Transverse colon (tissue), 4 donors: ENCODE measurements at regions not wholly inside any gene's neighbourhood (a gene's known extent, or its start where the extent isn't known, plus 50 kb on each side); places are given as distances from the start of the nearest gene placed in this dataset.

ENCODE experiments used
- DNase-seq: peaks from one replicate; pipeline ENCODE4 v3.0.0-alpha.2; 2019
- H3K27ac ChIP-seq, 4 donors: fragments of 200-600 bp; sonication (generic); 2 replicates each; pipeline ENCODE4 v1.5.1; 2016 to 2018; ENCODE audit warnings: inconsistent platforms in 4 of 4
- H3K27me3 ChIP-seq: fragments of 200-600 bp; sonication (generic); 2 replicates; pipeline ENCODE4 v1.5.1; 2017; ENCODE audit warnings: inconsistent platforms
- H3K36me3 ChIP-seq, 4 donors: fragments of 200-600 bp; sonication (generic); 2 replicates each; pipeline ENCODE4 v1.5.1; 2017 to 2019; ENCODE audit warnings: inconsistent platforms in 4 of 4
- H3K4me1 ChIP-seq, 4 donors: fragments of 200-600 bp; sonication (generic); 2 replicates each; pipeline ENCODE4 v1.5.1; 2017 to 2020; ENCODE audit warnings: inconsistent platforms in 4 of 4
- H3K4me3 ChIP-seq, 4 donors: fragments of 200-600 bp; sonication (generic); 1 replicate in 1 of 4; 2 replicates in 3 of 4; pipeline versions ENCODE4 v1.5.1 to v1.6.1; 2017 to 2019; ENCODE audit warnings: inconsistent platforms in 4 of 4
- H3K9me3 ChIP-seq, 2 donors: fragments of 200-600 bp; sonication (generic); 2 replicates each; pipeline ENCODE4 v1.5.1; 2017 to 2019; ENCODE audit warnings: inconsistent platforms in 2 of 2
- EP300 ChIP-seq: sonication (generic); formaldehyde crosslinking; IDR thresholded peaks from one replicate; pipeline ENCODE4 v1.6.1; 2017; ENCODE audit warnings: antibody characterized with exemption, low read depth
- POLR2A ChIP-seq: fragments of 450-650 bp; IDR thresholded peaks from one replicate; pipeline ENCODE4 v1.6.1; 2016; ENCODE audit warnings: antibody characterized with exemption, mild to moderate bottlenecking, moderate library complexity
- POLR2AphosphoS5 ChIP-seq, 3 donors: sonication (generic); formaldehyde crosslinking; IDR thresholded peaks; one replicate each; pipeline ENCODE4 v1.6.1; 2016; ENCODE audit warnings: antibody characterized with exemption in 3 of 3
- whole genome bisulfite sequencing, 2 donors: methylation state at CpG; one replicate each; pipeline ENCODE4 v1.1.5; 2018; ENCODE audit warnings: low coverage in 1 of 2; 5-methylcytosine and 5-hydroxymethylcytosine counted together
- in situ Hi-C, 4 donors: fragments of 200-750 bp; cut with MboI; loops; one replicate each; pipeline versions ENCODE4 v1.15.0 to v1.15.1; 2017; ENCODE audit warnings: low sequenced_read_pairs in 3 of 4, low pct_ligation_motif_present in 1 of 4, low pct_unique_long_range_greater_than_20kb in 1 of 4
- intact Hi-C: fragments of 100-400 bp; cut with DNase I; formaldehyde crosslinking; loops from one replicate; pipeline ENCODE4 v1.15.1; 2023; ENCODE audit warnings: low total_unique reads
- TF ChIP-seq, protein P1 (sequence below), 5 experiments: fragments of 200-600 bp in 3 of 5; fragments of 450-650 bp in 2 of 5; sonication (generic) in 3 of 5; IDR thresholded peaks; 1 replicate in 2 of 5; 2 replicates in 3 of 5; pipeline ENCODE4 v1.5.1; 2016 to 2017; ENCODE audit warnings: antibody characterized with exemption in 5 of 5, inconsistent platforms in 3 of 5, mild to moderate bottlenecking in 2 of 5, moderate library complexity in 1 of 5

DNA sequence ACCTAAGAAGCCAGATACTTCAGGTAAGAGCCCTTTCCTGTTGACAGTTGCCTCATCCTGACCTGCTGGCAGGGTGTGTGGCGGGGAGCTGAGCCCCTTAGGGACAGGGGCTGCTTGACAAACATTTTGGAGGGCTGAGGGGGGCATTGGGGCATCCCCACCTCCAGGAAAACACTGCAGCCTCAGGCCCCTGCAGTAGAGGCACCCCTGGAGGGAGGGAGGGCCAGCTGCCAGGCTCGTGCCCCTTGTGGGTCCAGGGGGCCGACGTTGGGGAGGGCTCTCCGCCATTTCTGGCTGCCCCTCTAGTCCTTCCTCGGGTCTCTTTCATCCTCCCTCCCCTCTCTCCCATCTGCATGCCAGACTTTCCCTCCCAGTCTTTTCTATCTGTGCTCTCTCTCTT, 177.3 kb downstream of the RPS24 start:
- no peaks in the 10 kb centered on the region for H3K27me3 ChIP-seq
- peaks cover 8 to 18% (median 10%) of the 10 kb centered on the region in 4 donors for H3K4me1 ChIP-seq
- TF ChIP-seq POLR2AphosphoS5 (IDR thresholded peaks at IDR 0.05), result no peak
- TF ChIP-seq, protein P1, sequence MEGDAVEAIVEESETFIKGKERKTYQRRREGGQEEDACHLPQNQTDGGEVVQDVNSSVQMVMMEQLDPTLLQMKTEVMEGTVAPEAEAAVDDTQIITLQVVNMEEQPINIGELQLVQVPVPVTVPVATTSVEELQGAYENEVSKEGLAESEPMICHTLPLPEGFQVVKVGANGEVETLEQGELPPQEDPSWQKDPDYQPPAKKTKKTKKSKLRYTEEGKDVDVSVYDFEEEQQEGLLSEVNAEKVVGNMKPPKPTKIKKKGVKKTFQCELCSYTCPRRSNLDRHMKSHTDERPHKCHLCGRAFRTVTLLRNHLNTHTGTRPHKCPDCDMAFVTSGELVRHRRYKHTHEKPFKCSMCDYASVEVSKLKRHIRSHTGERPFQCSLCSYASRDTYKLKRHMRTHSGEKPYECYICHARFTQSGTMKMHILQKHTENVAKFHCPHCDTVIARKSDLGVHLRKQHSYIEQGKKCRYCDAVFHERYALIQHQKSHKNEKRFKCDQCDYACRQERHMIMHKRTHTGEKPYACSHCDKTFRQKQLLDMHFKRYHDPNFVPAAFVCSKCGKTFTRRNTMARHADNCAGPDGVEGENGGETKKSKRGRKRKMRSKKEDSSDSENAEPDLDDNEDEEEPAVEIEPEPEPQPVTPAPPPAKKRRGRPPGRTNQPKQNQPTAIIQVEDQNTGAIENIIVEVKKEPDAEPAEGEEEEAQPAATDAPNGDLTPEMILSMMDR (IDR thresholded peaks at IDR 0.05), result no peak
- no peak for TF ChIP-seq EP300
- no peak for TF ChIP-seq POLR2A
- no peaks in the 10 kb centered on the region for H3K36me3 ChIP-seq
- whole genome bisulfite sequencing, 2 donors, result 85% methylated on average over 6 of the region's 6 CpGs; no CpG with 5 or more reads in 1 of the 2 donors
- DNase-seq, result no peak
- no peaks in the 10 kb centered on the region for H3K9me3 ChIP-seq
- H3K4me3 ChIP-seq, result no peak overlapping the region
- intact Hi-C loops (loop anchor here (5.0 to 10.0 kb wide), 3 partner anchors 444 to 991 kb away; no protein-coding TSS in a partner anchor), in situ Hi-C loops (loop anchor here in 1 of 4 donors (25.0 kb wide), 1 partner anchor 1001 kb away; no protein-coding TSS in a partner anchor)
- H3K27ac ChIP-seq, result no peak overlapping the region

DNA sequence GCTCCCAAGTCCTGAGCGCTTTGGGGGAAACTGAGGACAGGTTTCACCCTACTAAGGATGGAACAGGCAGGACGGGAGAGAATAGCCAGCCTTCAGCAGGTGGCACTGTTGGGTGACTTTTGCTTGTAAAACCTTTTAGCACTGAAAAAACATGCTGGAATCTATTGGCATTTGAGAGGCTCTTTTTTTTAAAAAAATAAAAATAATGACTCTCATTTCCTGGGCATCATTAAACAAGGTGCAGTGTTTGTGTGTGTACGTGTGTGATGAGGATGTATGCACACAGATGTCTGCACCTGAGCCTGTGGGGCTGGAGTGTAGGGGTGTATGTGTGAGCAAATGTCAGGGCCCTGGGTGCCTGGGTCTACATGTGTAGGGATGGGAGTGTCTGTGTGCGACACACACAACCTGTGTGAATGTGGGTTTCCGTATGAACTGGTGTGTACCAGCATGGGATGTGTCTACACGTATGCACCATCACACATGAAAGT, 177.9 kb downstream of the RPS24 start:
- in situ Hi-C loops, result loop anchor here in 1 of 4 donors (25.0 kb wide), 1 partner anchor 1001 kb away; no protein-coding TSS in a partner anchor
- Histone ChIP-seq H3K36me3 (no peaks in the 10 kb centered on the region), H3K4me1 (peaks cover 10 to 22% (median 12%) of the 10 kb centered on the region in 4 donors), H3K27me3 (no peaks in the 10 kb centered on the region), H3K27ac (peak overlapping the region in 1 of 4 donors; percentile 2), H3K9me3 (no peaks in the 10 kb centered on the region), H3K4me3 (no peak overlapping the region)
- no peak for TF ChIP-seq POLR2AphosphoS5 (IDR thresholded peaks at IDR 0.05)
- TF ChIP-seq, protein P1 (IDR thresholded peaks at IDR 0.05), result peak; percentile 31 to 39 (median 34)
- no peak for TF ChIP-seq POLR2A
- intact Hi-C loops, result loop anchor here (5.0 to 10.0 kb wide), 3 partner anchors 443 to 991 kb away; no protein-coding TSS in a partner anchor
- 8 to 62% methylated on average over 2 to 6 of the region's 6 CpGs for WGBS, 2 donors
- DNase-seq, result no peak

DNA sequence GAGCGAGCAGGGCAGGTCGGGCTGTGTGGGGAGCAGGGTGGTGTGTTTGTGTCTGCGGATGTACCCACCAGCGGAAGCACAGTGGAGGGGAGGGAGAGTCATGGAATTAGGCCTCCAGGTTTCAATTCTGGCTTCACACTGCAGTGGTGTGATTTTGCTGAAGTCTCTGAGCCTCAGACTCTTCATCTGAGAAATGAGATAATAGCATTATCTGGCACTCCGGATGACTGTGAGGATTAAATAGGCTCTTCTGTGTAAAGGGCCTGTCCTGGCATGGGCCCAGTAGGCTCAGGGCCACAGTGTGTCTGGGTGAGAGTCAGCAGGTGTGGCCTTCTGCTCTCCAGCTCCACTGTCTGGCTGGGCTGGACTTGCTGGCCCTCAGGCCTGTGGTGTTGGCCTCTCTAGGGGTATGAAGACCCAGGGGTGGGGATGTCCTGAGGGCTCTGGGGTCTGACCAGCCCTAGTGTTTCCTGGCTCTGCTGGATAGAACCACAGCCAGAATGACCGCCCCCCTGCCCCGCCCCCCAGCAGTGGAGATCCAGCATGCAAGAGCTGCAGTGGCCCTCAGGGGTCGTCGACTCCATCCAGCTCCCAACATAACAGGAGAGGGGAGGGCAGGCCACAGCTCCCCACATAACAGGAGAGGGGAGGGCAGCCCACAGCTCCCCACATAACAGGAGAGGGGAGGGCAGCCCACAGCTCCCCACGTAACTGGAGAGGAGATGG, 178.6 kb downstream of the RPS24 start:
- no peaks in the 10 kb centered on the region for H3K27me3 ChIP-seq
- H3K27ac ChIP-seq, result peak overlapping the region in 1 of 4 donors; percentile 2
- no peak overlapping the region for H3K4me3 ChIP-seq
- H3K4me1 ChIP-seq, result peaks cover 10 to 21% (median 12%) of the 10 kb centered on the region in 4 donors
- intact Hi-C loops, result loop anchor here (5.0 to 10.0 kb wide), 3 partner anchors 443 to 990 kb away; no protein-coding TSS in a partner anchor
- in situ Hi-C loops, result loop anchor here in 1 of 4 donors (25.0 kb wide), 1 partner anchor 1000 kb away; no protein-coding TSS in a partner anchor
- DNase-seq, result no peak
- no peaks in the 10 kb centered on the region for H3K9me3 ChIP-seq
- no peaks in the 10 kb centered on the region for H3K36me3 ChIP-seq
- WGBS, 2 donors, result 65 to 67% methylated on average over 3 to 6 of the region's 10 CpGs
- no peak for TF ChIP-seq EP300
- TF ChIP-seq POLR2AphosphoS5 (IDR thresholded peaks at IDR 0.05), result no peak
- TF ChIP-seq POLR2A, result no peak
- TF ChIP-seq, protein P1 (IDR thresholded peaks at IDR 0.05), result no peak

DNA sequence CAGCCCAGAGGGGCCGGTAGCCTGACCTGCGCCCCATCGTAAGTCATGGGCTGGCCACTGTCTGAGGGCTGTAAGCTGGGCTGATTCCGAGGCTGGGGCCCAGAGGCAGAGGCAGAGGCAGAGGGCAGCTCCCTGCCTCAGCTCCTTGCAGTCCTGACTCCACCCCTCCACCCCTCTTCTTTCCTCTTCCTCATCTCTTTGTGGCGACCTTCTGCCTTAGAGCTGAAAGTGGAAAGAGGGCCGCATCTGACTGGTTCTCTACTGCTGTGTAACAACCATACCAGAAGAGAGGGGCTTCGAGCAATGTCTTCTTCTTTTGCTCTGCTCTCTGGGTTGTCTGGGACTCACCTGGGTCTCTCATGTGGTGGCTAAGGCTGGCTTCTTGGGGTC, 179.1 kb downstream of the RPS24 start:
- Histone ChIP-seq H3K36me3 (no peaks in the 10 kb centered on the region), H3K9me3 (no peaks in the 10 kb centered on the region), H3K27ac (peak overlapping the region in 1 of 4 donors; percentile 2), H3K27me3 (no peaks in the 10 kb centered on the region), H3K4me3 (no peak overlapping the region), H3K4me1 (peaks cover 10 to 18% (median 13%) of the 10 kb centered on the region in 4 donors)
- no peak for DNase-seq
- WGBS, 2 donors, result 40 to 84% methylated on average over 2 to 7 of the region's 7 CpGs
- intact Hi-C loops, result loop anchor here (5.0 to 10.0 kb wide), 3 partner anchors 442 to 990 kb away; no protein-coding TSS in a partner anchor
- TF ChIP-seq POLR2AphosphoS5 (IDR thresholded peaks at IDR 0.05), result no peak
- no peak for TF ChIP-seq POLR2A
- TF ChIP-seq, protein P1 (IDR thresholded peaks at IDR 0.05), result no peak
- in situ Hi-C loops, result loop anchor here in 1 of 4 donors (25.0 kb wide), 1 partner anchor 1000 kb away; no protein-coding TSS in a partner anchor
